K562 (cell line): ENCODE measurements at regions not wholly inside any gene's neighbourhood (a gene's known extent, or its start where the extent isn't known, plus 50 kb on each side); places are given as distances from the start of the nearest gene placed in this dataset.

Source experiments
- ATAC-seq: fragments of 200-7000 bp; cut with Tn5 transposase; 3 replicates; pipeline ENCODE4 v1.9.1; 2020; ENCODE audit warnings: moderate library complexity
- BruUV-seq: library from RNA; stranded (reverse); fragments of 400-500 nt; replicated peaks from 2 replicates; lab custom pipeline; 2021; lab: Mats Ljungman, UMichigan
- CTCF ChIA-PET: fragments of 300-600 bp; formaldehyde crosslinking; extraction: SDS; loops from one replicate; lab custom pipeline; 2021; ENCODE audit warnings: low intra/inter-chr PET ratio; lab: Yijun Ruan, JAX
- POLR2A ChIA-PET: fragments of 300-600, 350-650 bp; sonication (Branson Sonifier 250); formaldehyde crosslinking; extraction: SDS; loops from one replicate; lab custom pipeline; 2021; ENCODE audit warnings: antibody characterized with exemption, inconsistent platforms; lab: Yijun Ruan, JAX
- DNase-seq, 4 experiments: peaks; one replicate each; pipeline versions ENCODE4 v3.0.0 to v3.0.0-alpha.2; 2011 to 2018; ENCODE audit warnings: low spot score in 3 of 4, mixed read lengths in 3 of 4; ENCODE audit errors: extremely low read depth in 1 of 4
- FAIRE-seq: peaks from 2 replicates; lab custom pipeline; 2011; peaks lifted over from hg19 to GRCh38; lab: Jason Lieb, UNC
- H2AFZ ChIP-seq: 2 replicates; pipeline ENCODE4 v1.6.0; 2011; ENCODE audit warnings: low read depth, low read length, control low read depth, inconsistent platforms
- H3K27ac ChIP-seq: fragments of 200-600 bp; 3 replicates; pipeline ENCODE4 v1.8.0; 2011; ENCODE audit warnings: low read depth, mild to moderate bottlenecking, control low read depth, inconsistent platforms, low read length, moderate library complexity, mixed read lengths; ENCODE audit errors: extremely low read depth
- H3K27me3 ChIP-seq, 2 experiments: fragments of 300-600 bp in 1 of 2; 2 replicates in 1 of 2; 3 replicates in 1 of 2; pipeline versions ENCODE4 v1.6.0 to v1.8.0; 2011; ENCODE audit warnings: inconsistent platforms in 2 of 2, low read length in 2 of 2, mild to moderate bottlenecking in 1 of 2, mixed read lengths in 1 of 2, moderate library complexity in 1 of 2; ENCODE audit not compliant: control insufficient read depth in 2 of 2, insufficient read depth in 2 of 2
- H3K36me3 ChIP-seq: fragments of 300-600 bp; 3 replicates; pipeline ENCODE4 v1.8.0; 2011; ENCODE audit warnings: mild to moderate bottlenecking, low read length, inconsistent platforms; ENCODE audit not compliant: control insufficient read depth, insufficient read depth
- H3K4me1 ChIP-seq, 2 experiments: fragments of 200-600 bp in 1 of 2; replicated peaks in 1 of 2; 2 replicates in 1 of 2; 3 replicates in 1 of 2; pipeline versions ENCODE4 v1.5.1 to v1.8.0; 2011; ENCODE audit warnings: inconsistent platforms in 2 of 2, low read length in 2 of 2, mild to moderate bottlenecking in 1 of 2, mixed read lengths in 1 of 2, moderate library complexity in 1 of 2; ENCODE audit not compliant: control insufficient read depth in 2 of 2, insufficient read depth in 2 of 2
- H3K4me2 ChIP-seq: 2 replicates; pipeline ENCODE4 v1.6.1; 2011; ENCODE audit warnings: low read length, control low read depth, inconsistent platforms, mixed read lengths; ENCODE audit not compliant: insufficient read depth
- H3K4me3 ChIP-seq: fragments of 200-600 bp; sonication (generic), shearing (Covaris generic); 2 replicates; pipeline ENCODE4 v1.5.1; 2016; ENCODE audit warnings: control low read depth, inconsistent platforms
- H3K79me2 ChIP-seq: fragments of 200-600 bp; 3 replicates; pipeline ENCODE4 v1.8.0; 2011; ENCODE audit warnings: low read length, inconsistent platforms; ENCODE audit not compliant: control insufficient read depth, insufficient read depth
- H3K9ac ChIP-seq, 2 experiments: 2 replicates each; pipeline versions ENCODE4 v1.6.0 to v1.6.1; 2011; ENCODE audit warnings: low read depth in 2 of 2, low read length in 2 of 2, control low read depth in 1 of 2, inconsistent platforms in 1 of 2, mild to moderate bottlenecking in 1 of 2, mixed read lengths in 1 of 2; ENCODE audit not compliant: insufficient read depth in 1 of 2
- H3K9me1 ChIP-seq: one replicate; pipeline ENCODE4 v1.6.0; 2011; ENCODE audit warnings: inconsistent platforms, mild to moderate bottlenecking, low read length, moderate library complexity; ENCODE audit not compliant: control insufficient read depth, insufficient read depth
- H3K9me3 ChIP-seq: replicated peaks from 2 replicates; pipeline ENCODE4 v1.5.1; 2011; ENCODE audit warnings: low read depth, low read length, inconsistent platforms; ENCODE audit not compliant: control insufficient read depth, insufficient read depth
- H4K20me1 ChIP-seq: replicated peaks from 2 replicates; pipeline ENCODE4 v1.6.1; 2011; ENCODE audit warnings: low read length, inconsistent platforms, mixed read lengths; ENCODE audit not compliant: control insufficient read depth, insufficient read depth
- ETV6 ChIP-seq, 3 experiments: fragments of 150-350 bp in 1 of 3; sonication (generic) in 1 of 3; formaldehyde crosslinking in 1 of 3; IDR thresholded peaks; 2 replicates each; pipeline versions ENCODE4 v1.6.1 to v1.8.0; 2014 to 2022; ENCODE audit warnings: borderline replicate concordance in 2 of 3, low read depth in 2 of 3, antibody characterized with exemption in 1 of 3, low read length in 1 of 3, mild to moderate bottlenecking in 1 of 3, missing genetic modification reagents in 1 of 3
- SIX5 ChIP-seq, 2 experiments: IDR thresholded peaks; 2 replicates each; pipeline ENCODE4 v1.6.1; 2011; ENCODE audit warnings: low read length in 2 of 2, borderline replicate concordance in 1 of 2, low read depth in 1 of 2, mild to moderate bottlenecking in 1 of 2, moderate library complexity in 1 of 2; ENCODE audit not compliant: insufficient read depth in 1 of 2
- SUPT5H ChIP-seq: fragments of 450-650 bp; IDR thresholded peaks from 2 replicates; pipeline ENCODE4 v1.6.1; 2016
- ZC3H4 ChIP-seq: sonication (generic); formaldehyde crosslinking; IDR thresholded peaks from 2 replicates; pipeline ENCODE4 v1.9.0; 2021; ENCODE audit warnings: missing genetic modification reagents, borderline replicate concordance
- in situ Hi-C: fragments of 300-500 bp; cut with MboI; formaldehyde crosslinking; loops from 4 replicates; pipeline ENCODE4 v1.15.0; 2018; ENCODE audit warnings: inconsistent platforms, mixed read lengths
- intact Hi-C: fragments of 100-400 bp; cut with micrococcal nuclease; formaldehyde crosslinking; loops from 2 replicates; pipeline ENCODE4 v1.14.2; 2022
- TF ChIP-seq, protein P1 (sequence below): fragments of 250-450 bp; sonication (Bioruptor Pico); IDR thresholded peaks from 2 replicates; pipeline ENCODE4 v1.4.0; 2020; ENCODE audit warnings: mild to moderate bottlenecking, moderate library complexity
- TF ChIP-seq, protein P2 (sequence below), 2 experiments: fragments of 450-650 bp; IDR thresholded peaks; 2 replicates each; pipeline ENCODE4 v1.6.1; 2018; ENCODE audit warnings: mild to moderate bottlenecking in 2 of 2, low read depth in 1 of 2; ENCODE audit not compliant: partially characterized antibody in 2 of 2
- TF ChIP-seq, protein P3 (sequence below): sonication (generic); formaldehyde crosslinking; IDR thresholded peaks from 2 replicates; pipeline ENCODE4 v1.8.1; 2023; ENCODE audit warnings: mild to moderate bottlenecking, missing genetic modification reagents
- TF ChIP-seq, protein P4 (sequence below): fragments of 250-450 bp; sonication (Bioruptor Pico); IDR thresholded peaks from 2 replicates; pipeline ENCODE4 v1.8.0; 2021; ENCODE audit warnings: moderate library complexity, mild to moderate bottlenecking, inconsistent platforms

DNA sequence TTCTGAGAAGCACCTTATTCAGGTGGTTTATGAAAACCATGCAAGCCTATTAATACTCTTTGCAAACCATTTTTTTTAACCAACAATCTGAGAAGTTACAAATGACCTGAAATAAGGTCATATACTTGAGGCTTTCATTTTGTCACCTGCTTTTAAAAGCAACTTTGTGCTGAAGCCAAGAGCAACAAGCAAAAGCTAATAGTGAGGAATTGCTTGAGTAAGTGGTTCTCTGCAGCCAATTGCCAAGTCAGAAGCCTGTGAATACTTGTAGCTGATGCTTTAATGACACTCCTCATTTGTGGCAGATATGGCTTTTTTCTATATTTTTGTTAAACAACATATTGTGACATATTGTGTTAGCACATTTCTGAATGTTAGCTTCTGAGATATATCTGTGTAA, 126.7 kb upstream of the ZNF608 start:
- no peak for DNase-seq
- H3K27me3 ChIP-seq: no peaks in the 10 kb centered on the region
- ATAC-seq: no peak
- no TSS peak for BruUV-seq
- intact Hi-C loops (no loop called here), in situ Hi-C loops (no loop called here)
- no peaks in the 10 kb centered on the region for H3K36me3 ChIP-seq
- no peak overlapping the region for H3K27ac ChIP-seq
- POLR2A ChIA-PET: no interaction called here
- no peak for FAIRE-seq
- no peaks in the 10 kb centered on the region for H3K79me2 ChIP-seq
- no peaks in the 10 kb centered on the region for H3K9me1 ChIP-seq
- H3K4me3 ChIP-seq: no peak overlapping the region
- H4K20me1 ChIP-seq: no peaks in the 10 kb centered on the region
- H3K4me1 ChIP-seq: no peaks in the 10 kb centered on the region
- H3K9ac ChIP-seq: no peak overlapping the region
- CTCF ChIA-PET: no interaction called here
- no peak overlapping the region for H3K4me2 ChIP-seq
- no peaks in the 10 kb centered on the region for H3K9me3 ChIP-seq
- H2AFZ ChIP-seq: no peak overlapping the region
- TF ChIP-seq SIX5 (IDR thresholded peaks at IDR 0.05; ENCODE audit: borderline replicate concordance in 1 of 2, insufficient read depth in 1 of 2, low read depth in 1 of 2, low read length in 2 of 2) (no peak), ETV6 (IDR thresholded peaks at IDR 0.05; ENCODE audit: borderline replicate concordance in 1 of 2, low read depth in 2 of 2, low read length in 1 of 2) (no peak), ETV6 (CRISPR knock-in tag; IDR thresholded peaks at IDR 0.05; ENCODE audit: borderline replicate concordance) (no peak), ZC3H4 (CRISPR knock-in tag) (no peak), SUPT5H (no peak)
- TF ChIP-seq, protein P1, sequence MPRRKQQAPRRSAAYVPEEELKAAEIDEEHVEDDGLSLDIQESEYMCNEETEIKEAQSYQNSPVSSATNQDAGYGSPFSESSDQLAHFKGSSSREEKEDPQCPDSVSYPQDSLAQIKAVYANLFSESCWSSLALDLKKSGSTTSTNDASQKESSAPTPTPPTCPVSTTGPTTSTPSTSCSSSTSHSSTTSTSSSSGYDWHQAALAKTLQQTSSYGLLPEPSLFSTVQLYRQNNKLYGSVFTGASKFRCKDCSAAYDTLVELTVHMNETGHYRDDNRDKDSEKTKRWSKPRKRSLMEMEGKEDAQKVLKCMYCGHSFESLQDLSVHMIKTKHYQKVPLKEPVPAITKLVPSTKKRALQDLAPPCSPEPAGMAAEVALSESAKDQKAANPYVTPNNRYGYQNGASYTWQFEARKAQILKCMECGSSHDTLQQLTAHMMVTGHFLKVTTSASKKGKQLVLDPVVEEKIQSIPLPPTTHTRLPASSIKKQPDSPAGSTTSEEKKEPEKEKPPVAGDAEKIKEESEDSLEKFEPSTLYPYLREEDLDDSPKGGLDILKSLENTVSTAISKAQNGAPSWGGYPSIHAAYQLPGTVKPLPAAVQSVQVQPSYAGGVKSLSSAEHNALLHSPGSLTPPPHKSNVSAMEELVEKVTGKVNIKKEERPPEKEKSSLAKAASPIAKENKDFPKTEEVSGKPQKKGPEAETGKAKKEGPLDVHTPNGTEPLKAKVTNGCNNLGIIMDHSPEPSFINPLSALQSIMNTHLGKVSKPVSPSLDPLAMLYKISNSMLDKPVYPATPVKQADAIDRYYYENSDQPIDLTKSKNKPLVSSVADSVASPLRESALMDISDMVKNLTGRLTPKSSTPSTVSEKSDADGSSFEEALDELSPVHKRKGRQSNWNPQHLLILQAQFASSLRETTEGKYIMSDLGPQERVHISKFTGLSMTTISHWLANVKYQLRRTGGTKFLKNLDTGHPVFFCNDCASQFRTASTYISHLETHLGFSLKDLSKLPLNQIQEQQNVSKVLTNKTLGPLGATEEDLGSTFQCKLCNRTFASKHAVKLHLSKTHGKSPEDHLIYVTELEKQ (CRISPR knock-in tag): no peak
- TF ChIP-seq, protein P2, sequence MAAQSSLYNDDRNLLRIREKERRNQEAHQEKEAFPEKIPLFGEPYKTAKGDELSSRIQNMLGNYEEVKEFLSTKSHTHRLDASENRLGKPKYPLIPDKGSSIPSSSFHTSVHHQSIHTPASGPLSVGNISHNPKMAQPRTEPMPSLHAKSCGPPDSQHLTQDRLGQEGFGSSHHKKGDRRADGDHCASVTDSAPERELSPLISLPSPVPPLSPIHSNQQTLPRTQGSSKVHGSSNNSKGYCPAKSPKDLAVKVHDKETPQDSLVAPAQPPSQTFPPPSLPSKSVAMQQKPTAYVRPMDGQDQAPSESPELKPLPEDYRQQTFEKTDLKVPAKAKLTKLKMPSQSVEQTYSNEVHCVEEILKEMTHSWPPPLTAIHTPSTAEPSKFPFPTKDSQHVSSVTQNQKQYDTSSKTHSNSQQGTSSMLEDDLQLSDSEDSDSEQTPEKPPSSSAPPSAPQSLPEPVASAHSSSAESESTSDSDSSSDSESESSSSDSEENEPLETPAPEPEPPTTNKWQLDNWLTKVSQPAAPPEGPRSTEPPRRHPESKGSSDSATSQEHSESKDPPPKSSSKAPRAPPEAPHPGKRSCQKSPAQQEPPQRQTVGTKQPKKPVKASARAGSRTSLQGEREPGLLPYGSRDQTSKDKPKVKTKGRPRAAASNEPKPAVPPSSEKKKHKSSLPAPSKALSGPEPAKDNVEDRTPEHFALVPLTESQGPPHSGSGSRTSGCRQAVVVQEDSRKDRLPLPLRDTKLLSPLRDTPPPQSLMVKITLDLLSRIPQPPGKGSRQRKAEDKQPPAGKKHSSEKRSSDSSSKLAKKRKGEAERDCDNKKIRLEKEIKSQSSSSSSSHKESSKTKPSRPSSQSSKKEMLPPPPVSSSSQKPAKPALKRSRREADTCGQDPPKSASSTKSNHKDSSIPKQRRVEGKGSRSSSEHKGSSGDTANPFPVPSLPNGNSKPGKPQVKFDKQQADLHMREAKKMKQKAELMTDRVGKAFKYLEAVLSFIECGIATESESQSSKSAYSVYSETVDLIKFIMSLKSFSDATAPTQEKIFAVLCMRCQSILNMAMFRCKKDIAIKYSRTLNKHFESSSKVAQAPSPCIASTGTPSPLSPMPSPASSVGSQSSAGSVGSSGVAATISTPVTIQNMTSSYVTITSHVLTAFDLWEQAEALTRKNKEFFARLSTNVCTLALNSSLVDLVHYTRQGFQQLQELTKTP (IDR thresholded peaks at IDR 0.05; ENCODE audit: low read depth in 1 of 2, partially characterized antibody in 2 of 2): no peak
- TF ChIP-seq, protein P3, sequence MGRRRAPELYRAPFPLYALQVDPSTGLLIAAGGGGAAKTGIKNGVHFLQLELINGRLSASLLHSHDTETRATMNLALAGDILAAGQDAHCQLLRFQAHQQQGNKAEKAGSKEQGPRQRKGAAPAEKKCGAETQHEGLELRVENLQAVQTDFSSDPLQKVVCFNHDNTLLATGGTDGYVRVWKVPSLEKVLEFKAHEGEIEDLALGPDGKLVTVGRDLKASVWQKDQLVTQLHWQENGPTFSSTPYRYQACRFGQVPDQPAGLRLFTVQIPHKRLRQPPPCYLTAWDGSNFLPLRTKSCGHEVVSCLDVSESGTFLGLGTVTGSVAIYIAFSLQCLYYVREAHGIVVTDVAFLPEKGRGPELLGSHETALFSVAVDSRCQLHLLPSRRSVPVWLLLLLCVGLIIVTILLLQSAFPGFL (CRISPR knock-in tag): no peak
- TF ChIP-seq, protein P4, sequence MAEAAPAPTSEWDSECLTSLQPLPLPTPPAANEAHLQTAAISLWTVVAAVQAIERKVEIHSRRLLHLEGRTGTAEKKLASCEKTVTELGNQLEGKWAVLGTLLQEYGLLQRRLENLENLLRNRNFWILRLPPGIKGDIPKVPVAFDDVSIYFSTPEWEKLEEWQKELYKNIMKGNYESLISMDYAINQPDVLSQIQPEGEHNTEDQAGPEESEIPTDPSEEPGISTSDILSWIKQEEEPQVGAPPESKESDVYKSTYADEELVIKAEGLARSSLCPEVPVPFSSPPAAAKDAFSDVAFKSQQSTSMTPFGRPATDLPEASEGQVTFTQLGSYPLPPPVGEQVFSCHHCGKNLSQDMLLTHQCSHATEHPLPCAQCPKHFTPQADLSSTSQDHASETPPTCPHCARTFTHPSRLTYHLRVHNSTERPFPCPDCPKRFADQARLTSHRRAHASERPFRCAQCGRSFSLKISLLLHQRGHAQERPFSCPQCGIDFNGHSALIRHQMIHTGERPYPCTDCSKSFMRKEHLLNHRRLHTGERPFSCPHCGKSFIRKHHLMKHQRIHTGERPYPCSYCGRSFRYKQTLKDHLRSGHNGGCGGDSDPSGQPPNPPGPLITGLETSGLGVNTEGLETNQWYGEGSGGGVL: no peak
